GM19035 (cell line): ENCODE measurements at regions not wholly inside any gene's neighbourhood (a gene's known extent, or its start where the extent isn't known, plus 50 kb on each side); places are given as distances from the start of the nearest gene placed in this dataset.
"Not testable (repeated sequence)": the region's sequence is repeated elsewhere in the genome, so short reads cannot be mapped to it uniquely, and the experiment has no call there.

Experiments used
- ATAC-seq: cut with Tn5 transposase; IDR thresholded peaks from one replicate; pipeline ENCODE4 v1.9.1; 2021; ENCODE audit not compliant: unreplicated experiment

DNA sequence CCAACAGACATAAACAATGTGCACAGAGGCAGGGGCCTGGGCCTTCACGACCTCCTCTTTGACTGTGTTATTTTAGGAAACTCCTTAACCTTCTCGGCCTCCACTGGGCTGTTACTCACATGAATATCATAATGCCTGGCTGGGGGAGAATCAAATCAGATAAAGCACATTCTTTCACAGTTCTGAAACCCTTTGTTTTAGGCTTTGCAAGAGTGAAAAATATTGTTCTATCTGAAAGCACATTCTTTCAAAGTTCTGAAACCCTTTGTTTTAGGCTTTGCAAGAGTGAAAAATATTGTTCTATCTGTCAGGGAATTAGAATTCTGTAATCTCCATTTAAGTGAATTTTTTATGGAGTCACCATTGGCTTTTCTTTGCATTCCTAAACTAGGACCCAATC lies 50.7 kb upstream of the SYNDIG1 start:
- no peak for ATAC-seq

DNA sequence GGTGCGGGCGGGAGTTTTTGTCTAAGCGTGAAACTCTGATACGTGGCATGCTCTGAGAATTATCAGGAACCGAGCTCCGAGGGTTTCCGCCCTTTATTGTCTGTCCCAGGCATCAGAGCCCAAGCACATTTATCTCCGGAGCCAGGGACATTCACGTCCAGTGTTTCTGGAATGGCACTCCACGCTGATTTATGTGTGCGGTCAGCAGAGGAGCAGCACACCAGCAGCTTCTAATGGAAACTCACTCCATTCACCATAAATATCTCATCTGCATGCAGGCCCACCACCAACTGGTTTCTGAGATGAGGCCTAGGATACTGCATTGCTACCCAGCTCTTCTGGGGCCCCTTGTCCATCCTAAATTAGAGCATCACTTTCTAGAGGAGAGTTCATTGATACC lies 51.9 kb upstream of the SYNDIG1 start:
- ATAC-seq = no peak

DNA sequence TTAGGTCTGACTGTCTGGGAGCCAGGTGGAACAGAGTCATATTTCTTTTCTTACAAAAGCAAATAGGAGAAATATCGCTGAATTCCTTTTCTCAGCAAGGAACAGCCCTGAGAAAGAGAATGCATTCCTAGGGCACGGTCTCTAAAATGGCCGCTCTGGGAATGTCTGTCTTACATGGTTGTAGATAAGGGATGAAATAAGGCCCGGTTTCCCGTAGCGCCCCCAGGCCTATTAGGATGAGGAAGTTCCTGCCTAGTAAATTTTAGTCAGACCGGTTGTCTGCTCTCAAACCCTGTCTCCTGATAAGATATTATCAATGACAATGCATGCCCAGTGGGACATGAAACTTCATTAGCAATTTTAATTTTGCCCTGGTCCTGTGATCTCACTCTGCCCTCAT lies 54.0 kb upstream of the SYNDIG1 start:
- ATAC-seq = not testable (repeated sequence)

DNA sequence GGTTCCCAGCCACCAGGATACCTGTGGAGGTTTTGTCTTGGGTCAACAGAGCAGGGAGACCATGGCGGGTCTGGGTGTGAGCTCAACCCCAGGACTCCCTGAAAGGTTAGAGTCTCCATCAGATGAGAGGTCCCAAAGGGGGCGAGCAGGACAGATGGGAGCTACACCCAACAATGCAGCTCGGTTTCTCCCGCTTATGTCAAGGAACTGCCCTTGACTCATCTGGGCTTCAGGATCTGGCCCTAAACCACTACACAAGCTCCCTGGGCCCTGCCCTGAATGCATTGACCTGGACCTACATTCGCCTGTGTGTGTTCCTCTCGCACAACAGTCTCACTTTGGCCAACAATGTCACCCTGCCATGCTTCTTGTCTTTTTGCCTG lies 57.6 kb upstream of the SYNDIG1 start:
- no peak for ATAC-seq

DNA sequence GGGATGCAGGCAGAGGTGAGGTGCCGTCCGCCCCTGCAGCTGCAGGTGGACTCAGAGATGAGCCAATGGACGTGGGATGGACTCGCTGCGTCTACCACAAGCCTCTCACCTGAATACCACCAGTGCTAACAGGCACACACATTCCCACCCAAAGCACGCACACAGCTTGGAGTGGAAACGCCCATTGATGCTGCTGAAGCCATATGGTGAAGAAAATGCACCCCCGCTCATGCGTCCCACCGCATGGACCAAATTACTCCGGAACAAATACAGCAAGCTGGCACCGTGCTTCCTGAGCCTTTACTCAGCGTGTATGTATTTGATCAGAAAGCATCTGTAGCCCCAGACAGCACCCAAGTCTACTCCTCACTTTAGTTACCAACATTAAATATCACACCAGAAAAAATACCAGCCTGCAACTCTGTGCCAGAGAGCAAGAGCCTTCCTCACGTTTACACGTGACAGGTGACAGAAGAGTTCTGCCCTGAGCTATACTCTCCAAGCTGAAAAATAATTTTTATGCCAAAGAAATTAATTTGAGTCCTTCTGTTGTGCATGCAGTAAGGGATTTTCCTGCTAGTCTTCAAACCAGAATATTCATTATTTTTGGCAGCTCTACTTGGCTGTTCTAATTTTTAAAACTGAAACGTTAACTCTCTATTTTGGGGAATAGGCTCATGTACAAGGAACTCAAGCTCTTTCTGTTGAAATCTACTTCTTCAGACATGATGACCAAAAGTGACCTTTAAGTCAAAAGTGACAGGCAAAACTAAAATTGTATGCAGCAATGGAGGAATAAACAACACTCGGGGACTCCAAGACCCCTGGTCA lies 58.2 kb upstream of the SYNDIG1 start:
- ATAC-seq = no peak

DNA sequence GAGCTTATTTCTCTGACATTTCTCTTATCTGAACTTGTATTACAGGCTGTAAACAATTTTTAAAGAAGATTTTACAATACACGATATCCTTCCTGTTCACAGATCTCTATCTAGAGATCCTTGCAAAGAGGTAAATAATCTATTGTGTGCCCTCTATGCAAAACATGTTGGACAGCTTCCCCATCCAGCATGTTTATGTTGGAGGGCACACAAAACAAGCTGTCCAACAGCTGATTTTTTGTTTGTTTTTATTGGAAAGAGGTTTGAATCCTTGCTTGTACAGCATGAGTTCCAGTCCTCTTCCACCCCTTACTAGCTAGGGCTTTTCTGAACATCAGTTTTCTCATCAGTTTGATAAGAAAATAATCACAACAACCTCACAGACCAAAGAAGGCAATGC lies 62.3 kb upstream of the SYNDIG1 start:
- no peak for ATAC-seq

DNA sequence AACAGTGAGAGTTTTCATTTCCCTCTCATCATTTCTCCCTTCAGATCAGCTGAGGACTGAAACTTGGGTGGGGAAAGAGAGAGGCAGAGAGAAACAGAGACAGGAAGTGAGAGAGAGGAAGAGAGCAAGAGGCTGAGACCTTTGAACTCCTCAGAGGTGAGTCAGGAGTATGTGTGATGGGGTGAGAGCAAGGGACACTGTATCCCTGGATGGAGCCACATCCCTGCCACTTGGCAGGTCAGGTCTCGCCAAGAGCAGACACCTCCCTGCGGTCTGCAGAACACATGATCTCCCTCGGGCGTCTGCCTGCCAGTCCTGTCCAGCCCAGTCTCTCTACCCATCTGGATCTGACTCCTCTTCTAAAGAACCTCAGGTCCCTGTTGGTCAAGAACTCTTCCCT lies 62.7 kb upstream of the SYNDIG1 start:
- no peak for ATAC-seq

DNA sequence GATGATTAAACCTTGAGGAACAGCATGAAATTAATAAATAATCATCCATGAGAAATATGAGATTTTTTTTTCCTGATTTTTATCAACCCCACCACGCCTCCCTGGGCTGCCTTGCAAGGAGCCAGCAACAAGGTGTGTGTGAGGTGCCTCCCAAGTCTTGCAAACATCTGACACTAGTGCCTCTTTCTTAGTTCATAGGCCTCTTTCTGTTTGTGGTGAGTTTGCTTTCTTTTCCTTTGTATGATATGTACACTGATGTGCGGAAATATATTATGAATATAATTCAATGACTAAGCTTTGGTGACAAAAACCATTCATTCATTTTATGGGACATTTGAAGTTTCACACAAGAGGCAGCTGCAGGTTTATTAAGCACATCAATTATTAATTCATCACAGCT lies 63.2 kb upstream of the SYNDIG1 start:
- no peak for ATAC-seq

DNA sequence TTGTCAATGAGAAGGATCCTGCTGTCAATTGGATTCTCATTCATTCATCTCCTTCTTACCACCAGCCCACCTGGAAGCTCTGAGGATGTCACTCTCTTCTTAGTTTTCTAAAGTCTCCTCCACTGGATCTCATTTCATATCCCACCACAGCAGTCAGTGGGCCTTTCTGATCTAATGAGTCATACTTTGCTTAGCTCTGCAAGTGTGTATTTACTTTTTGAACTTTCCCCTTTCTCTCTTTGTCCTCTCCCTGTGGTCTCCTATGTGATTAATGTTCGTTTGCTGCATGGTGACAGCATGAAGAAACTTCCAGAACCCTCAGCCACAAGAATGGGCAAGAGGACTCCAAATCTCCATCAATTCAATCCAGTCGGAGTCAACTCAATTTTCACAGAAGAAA lies 63.6 kb upstream of the SYNDIG1 start:
- no peak for ATAC-seq

DNA sequence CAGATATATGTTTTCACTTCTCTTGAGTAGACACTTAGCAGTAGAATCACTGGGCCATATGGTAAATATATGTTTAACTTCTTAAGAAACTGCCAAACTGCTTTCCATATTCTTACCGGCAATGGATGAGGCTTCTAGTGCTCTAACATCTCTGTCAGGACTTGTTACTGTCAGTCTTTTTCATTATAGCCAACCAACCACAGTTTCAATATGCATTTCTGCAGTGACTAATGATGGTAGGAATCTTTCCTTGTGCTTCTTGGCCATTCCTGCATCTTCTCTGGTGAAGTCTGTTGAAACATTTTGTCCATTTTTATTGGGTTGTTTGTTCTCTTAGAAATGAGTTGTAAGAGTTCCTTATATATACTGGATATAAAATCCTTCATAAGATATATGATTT lies 66.0 kb upstream of the SYNDIG1 start:
- no peak for ATAC-seq

DNA sequence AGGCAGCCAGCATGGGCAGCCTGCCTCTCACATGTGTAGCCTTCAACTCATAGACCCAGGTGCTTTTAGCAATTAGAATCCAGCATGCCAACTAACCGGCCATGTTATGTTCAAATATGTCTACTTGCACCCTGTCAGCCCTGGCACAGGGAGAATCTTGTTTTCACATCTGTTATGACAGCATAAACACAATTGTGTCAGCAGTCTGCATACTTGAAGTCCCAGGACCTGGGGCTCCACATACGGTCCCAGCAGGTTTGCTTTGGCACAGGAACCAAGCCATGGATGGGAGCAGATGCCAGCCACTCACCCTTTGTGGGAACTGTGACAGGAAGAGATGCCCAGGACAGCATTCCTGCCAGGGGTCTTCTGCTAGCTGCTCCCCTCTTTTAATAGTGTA lies 67.2 kb upstream of the SYNDIG1 start:
- no peak for ATAC-seq

DNA sequence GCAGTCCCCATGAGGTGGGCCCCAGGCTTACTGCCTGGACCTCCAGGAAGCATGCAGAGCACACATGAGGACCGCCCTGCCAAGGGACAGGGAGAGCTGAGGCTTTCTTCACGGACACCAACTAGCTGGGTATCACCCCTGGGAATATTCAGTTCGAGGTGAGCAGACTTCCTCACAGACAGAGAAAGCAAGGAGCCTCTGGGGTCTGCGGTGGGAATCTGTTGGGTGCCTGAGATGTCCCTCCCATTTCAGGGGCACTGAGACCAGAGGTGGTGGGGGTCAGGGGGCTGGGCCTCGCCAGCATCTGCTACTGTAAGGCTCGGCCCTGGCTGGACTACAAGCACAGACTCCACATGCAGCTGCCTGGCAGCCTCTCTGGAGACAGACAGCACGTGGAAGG lies 74.3 kb upstream of the SYNDIG1 start:
- no peak for ATAC-seq

DNA sequence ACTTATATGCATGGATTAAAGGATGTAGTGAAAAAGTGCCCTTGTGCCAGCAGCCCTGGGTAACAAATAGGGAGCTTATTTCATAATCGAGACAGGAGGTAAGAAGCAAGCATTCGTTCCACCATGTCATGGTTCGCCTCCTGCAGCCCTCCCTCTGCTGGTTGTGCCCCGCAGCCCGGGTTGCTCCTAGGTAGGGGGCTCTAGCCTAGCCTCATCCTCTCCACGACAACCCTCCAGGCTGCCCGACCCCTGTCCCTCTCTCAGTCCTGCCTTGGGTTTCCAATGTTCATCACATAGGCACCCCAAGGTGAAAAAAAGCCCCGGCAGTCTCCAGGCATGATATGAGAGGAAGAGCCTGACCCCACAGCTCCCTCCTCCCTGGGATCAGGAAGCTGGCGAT lies 75.5 kb upstream of the SYNDIG1 start:
- ATAC-seq = no peak

DNA sequence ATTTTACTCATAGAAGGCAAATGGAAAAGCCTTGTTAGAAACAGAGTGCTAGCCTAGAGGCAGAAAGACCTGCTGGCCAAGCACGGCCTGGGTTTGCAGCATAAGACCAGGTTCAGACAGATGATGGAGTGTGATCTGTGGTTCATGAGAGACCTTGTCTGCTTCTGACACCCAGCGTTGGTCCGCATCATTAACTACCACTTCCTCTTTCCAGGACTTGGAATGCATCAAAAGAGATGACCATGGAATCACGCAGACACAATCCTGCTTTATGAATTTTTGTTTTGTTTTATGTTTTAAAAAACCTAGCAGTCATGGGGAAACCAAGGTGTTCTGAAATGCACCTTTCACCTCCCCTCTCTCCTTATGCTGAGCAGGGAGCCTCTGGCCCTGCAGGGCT lies 76.8 kb upstream of the SYNDIG1 start:
- no peak for ATAC-seq

DNA sequence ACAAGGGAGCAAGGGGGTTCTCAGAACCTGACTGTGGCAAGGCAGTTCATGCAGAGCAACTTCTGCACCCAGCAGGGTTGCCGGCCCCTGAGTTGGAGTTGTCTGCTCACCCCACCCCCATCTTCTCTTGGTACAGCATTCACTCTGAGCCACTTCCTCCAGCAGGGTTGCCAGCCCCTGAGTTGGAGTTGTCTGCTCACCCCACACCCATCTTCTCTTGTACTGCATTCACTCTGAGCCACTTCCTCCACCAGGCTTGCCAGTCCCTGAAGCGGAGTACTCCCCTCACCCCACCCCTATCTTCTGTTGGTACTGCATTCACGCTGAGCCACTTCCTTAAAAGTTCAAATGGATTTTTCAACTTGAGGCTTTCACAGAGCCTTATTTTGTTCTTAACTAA lies 79.7 kb upstream of the SYNDIG1 start:
- no peak for ATAC-seq

DNA sequence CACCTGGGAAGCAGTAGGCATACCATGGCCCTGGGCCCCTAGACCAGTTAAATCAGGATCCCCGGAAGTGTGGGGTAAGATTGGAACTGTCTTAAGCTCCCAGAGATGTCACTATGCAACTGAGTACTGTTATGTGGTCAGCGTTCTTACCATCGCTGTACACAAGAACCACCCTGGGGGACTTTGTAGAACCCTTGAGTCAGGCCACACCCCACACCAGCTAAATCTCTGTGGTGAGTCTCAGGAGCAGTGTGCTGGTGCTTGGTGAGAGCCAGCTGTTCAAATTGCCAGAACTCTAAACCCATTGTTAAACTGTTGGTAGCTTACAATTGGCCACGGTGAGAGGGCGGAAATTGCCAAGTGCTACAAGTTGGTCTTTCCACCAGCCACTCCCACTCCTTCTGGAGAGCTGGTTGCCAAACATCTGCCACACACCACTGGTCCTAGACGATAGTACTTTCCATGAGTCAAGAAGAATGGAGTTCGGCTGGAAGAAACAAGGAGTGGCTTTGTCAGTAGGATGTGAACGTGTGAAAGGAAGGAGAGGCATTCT lies 80.5 kb upstream of the SYNDIG1 start:
- no peak for ATAC-seq

DNA sequence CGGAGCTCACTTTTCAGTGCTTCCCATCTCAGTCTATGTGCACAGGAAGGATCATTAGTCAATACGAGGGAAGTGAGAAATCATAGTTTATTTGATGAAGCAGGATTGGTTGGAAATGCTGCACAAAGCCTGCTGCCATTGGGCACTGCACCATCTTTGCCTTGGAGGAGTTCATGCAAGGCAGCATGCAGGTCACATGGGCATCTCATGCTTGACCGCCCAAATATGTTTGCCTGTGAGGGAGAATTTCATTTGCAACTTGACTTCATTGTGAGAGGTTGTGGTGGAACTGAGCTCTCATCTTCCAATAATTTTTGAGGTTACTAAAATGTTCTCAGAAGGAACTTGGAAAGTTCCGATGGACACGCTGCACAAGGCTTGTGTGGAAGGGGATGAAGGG lies 83.9 kb upstream of the SYNDIG1 start:
- no peak for ATAC-seq

DNA sequence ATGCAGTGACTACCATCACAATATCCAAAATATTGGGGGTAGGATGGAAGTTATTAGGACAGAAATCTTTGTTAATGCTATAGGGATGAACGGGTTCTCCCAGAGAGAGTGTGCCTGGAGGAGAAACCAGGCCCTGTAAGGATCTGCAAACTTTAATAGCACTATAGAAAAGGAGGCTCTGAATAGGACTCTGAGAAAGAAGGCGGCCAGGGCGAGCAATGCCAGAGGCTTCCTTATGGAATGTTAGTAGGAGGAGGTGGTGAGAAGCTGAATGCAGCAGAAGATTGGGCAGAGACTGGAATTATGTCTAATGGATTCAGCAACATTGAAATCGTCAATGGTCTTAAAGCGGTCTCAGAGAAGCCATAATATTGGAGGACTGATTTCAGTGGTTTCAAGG lies 84.6 kb upstream of the SYNDIG1 start:
- ATAC-seq = no peak

DNA sequence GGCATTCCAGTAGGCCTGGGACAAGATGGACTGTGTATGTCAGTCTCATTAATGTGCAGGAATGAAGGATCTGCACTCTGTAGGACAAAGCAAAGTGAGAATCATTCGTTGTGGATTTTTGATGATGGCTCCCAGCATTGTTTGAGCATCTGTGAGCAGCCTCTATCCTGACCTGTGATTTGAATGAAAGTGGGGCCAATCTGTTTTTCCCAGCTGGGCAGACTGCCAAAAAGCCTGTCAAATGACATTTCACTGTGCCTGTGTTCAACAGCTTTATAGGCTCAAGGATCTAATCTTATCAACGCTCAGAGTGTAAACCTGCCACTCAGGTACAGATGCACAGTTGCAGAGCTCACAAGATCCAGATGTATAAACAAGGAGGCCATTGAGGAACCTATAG lies 86.7 kb upstream of the SYNDIG1 start:
- no peak for ATAC-seq

DNA sequence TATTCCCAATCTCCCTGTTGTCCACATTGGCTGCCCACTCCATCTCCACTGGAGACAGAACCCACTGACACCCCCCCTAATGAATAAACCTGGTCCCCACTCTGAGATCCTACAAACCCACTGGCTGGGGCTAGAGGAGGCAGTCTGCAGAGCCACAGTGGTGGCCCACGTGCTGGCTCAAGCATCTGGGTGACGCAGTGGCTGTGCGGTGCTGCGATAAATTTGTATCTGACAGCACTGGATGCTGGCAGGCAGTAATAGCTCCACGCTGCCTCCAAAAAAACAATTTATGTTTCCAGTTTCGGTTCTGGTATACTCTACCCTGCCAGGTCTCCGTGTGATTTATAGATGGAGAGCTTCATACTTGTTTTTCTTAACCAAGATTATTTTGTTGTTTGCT lies 87.1 kb upstream of the SYNDIG1 start:
- no peak for ATAC-seq

DNA sequence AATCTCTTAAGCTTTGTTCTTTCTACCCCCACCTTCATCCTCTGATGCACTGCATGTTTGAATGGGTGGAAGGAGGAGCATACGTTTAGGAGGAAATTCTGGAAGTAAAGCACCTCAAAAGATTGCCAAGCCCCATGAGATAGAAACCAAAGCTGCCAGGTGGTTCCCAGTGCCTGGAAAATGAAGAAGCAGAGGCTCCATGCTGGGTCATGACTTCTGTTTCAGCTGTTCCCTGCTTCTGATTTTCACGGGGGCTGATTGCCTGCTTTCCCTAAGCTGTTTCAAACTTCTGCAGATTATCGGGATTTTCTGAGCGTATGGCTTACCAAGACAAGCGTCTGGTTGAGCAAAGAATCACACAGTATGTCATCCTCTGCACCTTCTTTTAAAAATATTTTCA lies 87.5 kb upstream of the SYNDIG1 start:
- ATAC-seq = no peak

DNA sequence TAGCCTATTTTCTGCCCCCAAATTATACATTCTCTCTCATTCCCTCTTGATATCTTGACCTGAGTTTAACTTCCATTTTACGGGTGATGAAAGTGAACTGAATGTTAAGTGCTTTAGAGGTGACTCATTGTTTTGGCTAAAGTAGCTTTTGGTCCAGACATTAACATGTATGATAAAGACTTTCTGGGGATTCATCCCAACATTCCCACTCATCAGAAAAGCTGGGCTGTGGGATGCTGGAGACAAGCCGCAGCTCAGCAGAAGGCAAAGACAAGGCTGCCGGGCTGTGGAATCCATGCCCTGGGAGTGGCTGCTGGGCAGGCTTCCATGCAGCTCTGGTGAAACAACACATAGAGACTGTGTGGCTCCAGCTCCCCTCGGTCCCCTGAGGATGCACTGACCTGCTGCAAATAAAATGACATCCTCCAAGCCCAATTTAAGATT lies 89.9 kb upstream of the SYNDIG1 start:
- no peak for ATAC-seq
